HG02678 (cell line): ENCODE measurements at regions not wholly inside any gene's neighbourhood (a gene's known extent, or its start where the extent isn't known, plus 50 kb on each side); places are given as distances from the start of the nearest gene placed in this dataset.

Experiments used
- ATAC-seq: cut with Tn5 transposase; IDR thresholded peaks from one replicate; pipeline ENCODE4 v1.9.1; 2021; ENCODE audit warnings: mild to moderate bottlenecking, moderate library complexity; ENCODE audit not compliant: unreplicated experiment

DNA sequence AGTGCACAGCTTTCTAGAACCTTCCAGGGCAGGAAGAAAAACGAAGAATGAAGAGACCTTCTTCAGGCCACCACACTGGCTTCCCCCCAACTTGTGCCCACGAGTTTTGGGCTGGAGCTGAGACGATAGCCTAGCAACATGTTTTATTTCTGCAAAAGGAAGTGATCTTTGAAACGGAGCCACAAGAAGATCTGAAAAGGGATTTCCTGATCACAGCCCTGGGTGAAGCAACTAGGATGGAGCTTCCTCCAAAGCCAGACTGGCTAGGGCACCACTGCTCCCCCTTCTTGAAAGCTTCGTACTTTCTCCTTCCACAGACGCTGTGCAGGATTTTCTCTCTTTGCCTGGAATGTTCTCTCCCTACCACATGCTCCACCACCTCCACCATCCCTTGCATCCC is 418.3 kb downstream of the MED13L start:
- no peak for ATAC-seq

DNA sequence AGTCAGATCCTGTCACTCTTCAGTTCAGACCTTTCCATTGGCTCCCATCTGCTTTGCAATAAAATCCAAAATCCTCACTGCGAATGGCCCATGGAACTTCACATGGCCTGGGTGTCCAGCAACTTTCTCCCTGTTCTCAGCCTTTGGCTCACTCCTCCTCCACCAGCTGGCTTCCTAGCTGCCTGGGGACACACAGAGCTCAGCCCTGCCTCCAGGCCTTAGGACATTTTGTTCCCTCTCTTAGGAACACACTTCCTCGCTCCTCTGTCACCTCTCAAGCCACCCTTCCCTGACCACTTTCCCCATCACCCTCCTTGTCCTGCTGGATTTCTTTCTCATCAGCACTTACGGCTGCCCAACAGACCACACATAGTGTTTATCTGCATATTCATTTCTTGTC is 419.6 kb downstream of the MED13L start:
- ATAC-seq: no peak

DNA sequence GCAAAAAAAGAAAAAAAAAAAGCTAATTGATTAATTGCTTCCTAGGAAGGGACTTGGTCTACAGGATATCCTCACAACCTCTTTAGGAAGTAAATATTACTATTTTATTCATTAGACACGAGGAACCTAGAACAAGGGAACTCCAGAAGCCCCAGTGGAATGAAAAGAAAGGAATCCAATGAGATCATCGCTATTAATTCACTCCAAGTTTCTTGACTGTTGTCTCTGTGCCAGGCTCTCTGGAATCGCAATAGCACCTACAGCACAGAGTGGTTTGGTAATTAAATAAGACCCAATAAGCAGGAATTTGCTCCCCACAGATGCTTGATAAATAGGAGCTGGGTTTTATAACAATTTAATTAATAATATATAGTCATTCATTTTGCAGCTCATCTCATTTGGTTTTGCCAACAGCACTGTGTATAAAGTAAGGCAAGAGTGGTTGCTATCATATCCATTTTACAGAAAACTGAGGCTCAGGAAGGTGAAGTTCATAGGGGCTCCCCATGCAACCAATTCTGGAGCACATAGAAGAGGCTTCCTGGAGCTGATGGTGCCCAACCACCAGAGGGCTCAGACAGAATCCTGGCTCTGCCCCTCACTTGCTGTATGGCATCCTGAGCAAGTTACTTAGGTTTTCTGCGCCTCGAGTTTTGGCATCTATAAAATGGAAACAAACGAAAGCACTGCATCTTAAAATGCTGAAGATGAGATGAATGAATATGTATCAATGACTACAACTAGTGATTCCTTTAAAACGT is 420.2 kb downstream of the MED13L start:
- ATAC-seq: no peak

DNA sequence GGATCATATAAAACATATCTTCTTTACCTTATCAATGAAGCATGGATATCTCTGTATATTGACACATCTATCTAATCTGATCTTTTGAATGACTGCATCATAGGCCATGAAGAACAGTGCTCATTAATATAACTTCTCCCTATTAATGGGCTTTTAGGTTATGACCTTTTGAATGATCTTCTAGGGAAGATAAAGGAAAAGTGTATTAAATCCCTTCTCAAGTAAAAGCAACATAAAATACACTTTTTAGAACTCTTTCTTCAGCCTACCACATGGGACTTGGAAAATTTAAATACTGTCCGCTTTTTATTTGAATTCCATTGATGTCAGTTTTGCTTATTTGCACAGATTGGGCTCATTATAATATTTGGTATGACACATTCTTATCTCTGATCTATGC is 425.4 kb downstream of the MED13L start:
- ATAC-seq: no peak

DNA sequence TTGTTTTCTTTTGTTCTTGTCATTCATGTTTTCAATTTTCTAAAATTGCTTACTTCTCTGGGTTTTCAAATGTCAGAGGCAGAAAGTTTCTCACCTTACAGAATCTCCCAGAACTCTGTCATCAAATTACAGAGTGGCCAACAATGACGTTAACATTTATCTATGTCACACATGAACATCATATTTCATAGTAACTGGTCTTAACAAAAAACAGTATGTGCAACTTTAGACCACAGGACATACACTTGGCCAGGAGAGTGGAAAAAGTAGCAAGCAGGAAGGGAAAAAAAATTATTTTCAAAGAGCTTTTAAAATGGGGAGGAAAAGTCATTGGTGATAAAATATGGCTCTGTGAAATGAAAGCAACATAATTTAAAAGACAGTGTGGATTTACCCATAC is 426.5 kb downstream of the MED13L start:
- ATAC-seq: no peak

DNA sequence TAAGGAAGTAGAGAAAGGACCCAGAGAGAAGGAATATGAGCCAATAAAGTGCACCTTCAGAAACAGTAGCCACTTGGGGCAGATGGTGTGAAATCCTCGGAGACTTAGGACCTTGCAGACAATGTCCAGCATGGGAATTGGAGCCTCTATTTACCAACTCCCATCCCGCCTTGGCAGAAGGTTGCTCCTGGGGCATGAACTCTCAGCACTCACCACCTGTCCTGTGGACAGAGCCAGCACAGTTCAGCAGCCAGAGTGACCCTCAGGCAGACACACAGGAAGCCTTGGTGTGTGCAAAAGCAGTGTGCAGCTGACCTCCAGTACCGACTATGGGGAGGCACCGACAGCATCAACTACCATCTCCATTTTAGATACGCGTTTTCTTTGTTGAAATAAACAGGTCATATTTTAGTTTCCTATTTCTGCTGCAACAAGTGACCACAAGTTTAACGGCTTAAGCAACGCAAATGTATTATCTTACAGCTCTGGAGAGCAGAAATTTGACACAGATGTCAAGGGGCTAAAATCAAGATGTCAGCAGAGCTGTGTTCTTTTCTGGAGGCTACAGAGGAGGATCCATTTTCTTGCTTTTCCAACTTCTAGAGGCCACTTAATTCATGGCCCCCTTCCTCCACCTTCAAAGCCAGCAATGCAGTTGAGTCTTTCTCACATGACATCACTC is 428.1 kb downstream of the MED13L start:
- no peak for ATAC-seq

DNA sequence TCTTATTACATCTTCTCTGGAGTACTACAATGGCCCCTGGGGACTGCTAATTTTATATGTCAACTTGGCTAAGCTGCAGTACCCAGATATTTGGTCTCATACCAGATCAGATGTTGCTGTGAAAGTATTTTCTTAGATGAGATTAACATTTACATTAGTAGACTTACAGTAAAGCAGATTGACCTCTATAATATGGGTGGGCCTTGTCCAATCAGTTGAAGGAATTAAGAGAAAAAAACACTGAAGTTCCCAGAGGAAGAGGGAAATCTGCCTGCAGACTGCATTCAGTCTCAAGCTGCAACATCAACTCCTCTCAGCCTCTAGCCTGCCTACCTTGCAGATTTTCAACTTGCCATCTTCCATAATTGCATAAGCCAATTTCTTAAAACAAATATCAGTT is 430.1 kb downstream of the MED13L start:
- no peak for ATAC-seq

DNA sequence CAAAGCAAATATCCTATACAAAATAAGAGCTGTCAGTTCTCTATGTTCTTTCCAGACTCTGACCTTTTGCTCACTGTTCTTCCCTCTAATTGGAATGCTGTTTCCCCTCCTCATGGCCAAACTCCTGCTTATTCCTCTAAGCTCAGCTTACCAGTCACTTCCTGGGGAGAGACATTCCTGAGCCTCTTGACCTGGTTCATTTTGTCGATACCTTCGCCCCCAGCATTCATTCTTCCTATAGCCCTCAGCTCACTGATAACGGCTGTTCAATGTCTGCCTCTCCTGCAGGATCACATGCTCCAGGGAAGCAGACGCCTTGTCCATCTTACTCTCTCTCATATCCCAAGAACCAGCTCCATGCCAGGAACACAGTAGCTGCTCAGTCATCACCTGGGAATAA is 431.0 kb downstream of the MED13L start:
- no peak for ATAC-seq

DNA sequence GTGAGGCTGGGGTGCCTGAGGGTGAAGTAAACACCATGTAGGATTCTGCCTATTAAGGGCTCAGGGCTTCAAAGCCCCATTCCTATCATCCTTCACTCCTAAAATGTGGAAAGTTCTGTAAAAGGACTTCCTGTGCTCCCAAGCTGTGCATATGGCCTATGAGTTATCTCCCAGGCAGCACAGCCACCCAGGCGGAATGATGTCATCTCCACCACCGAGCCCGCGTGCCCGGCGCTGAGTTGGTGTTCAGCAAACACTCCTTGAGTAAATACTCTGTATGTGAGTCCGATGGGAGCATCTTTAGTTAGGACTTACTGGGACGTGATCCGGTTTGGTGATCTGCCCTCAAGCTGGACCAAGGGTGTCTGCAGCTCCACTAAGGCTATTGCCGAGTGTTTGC is 437.3 kb downstream of the MED13L start:
- ATAC-seq: no peak

DNA sequence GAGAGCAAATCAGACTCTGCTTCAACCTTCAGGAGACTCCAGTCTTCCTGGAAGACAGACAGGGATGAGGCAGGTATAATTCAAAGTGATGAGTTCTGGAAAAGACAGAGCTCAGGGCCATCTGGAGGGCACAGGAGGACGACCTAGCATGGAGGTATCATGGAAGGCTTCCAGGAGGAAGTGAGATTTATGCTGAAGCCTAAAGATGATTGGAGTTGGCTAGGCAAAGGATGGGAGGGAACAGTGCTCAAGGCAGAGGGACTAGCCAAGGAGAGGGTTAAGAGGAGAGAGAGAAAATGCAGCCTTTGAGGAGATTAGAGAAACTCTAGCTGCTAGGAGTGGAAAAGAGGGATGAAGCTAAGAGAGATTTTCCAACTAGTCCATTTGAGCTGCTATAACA is 438.5 kb downstream of the MED13L start:
- ATAC-seq: no peak

DNA sequence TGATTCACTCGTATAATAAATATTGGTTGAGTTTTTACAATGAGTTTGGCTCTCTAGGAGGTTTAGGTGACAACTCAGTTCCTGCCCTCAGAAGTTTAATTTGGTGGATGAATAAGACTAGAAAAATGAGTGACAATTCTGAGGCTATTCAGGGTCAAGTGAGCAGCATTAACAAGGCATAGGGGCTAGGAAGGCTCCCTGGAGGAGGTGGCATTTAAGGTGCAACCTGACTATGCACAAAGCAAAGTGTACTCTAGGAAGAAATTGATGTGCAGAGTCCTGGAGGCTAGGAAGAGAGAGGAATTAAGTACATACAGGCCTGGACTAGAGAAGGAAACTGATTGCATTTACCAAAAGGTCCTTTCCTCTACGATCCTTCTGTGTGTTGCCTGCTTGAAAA is 440.3 kb downstream of the MED13L start:
- ATAC-seq: no peak

DNA sequence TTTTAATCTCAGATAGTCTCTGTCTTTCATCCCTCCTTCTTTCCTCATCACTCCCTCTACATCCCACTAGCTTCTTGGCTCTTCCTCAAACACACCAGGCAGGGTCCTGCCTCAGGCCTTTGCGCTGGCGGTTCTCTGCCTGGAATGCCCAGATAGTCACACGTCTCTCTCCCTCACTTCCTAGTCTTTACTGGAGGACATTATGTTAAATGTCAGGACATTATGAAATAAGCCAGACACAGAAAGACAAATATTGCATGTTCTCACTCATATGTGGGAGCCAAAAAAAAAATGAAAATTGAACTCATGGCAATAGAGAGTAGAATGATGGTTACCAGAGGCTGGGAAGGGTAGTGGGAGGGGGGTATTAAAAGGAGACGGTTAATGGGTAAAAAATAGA is 442.0 kb downstream of the MED13L start:
- ATAC-seq: no peak

DNA sequence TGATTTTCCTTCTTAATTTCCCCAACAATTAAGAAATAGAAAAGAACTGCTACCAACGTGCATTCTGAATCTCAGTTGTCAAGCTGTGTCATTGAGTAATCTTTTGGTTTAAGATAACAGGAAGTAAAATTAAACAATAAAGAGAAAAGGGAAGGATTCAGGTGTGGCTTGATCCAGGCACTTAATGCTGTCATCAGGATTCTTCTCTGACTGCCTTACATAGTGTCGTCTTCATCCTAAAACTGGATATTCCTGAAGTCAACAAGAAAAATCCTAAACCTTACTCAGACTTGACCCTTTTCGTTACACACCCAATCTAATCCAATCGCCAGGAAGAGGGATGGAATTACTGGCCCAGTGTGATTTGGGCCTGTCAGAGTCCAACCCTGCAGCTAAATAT is 443.8 kb downstream of the MED13L start:
- no peak for ATAC-seq

DNA sequence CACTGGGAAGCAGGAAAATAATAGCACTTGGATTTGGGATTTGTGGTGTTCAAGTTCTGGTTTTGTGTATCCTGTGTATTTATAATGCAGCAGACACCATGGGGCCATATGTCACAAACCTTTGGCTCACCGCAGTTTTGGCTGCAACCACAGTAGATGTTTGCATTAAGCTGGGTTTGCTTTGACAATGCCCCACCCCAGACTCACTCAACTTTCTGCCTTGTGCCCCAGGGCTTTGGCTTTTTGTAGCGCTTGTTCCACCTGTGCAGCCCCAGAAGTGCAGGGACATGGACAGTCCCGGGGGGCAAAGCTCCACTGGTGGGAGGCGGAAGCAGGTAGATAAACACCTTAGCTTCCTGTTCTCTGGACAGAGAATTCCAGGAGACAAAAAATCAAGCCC is 446.9 kb downstream of the MED13L start:
- ATAC-seq: no peak

DNA sequence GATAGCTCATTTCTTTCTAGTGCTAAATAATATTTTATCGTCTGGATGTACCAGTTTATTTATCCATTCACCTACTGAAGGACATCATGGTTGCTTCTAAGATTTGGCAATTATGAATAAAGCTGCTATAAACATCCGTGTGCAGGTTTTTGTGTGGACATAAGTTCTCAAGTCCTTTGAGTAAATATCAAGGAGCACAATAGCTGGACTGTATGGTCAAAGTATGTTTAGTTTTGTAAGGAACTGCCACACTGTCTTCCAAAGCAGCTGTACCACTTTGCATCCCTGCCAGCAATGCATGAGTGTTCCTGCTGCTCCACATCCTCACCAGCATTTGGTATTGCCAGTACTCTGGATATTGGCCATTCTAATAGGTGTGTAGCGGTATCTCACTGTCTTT is 447.4 kb downstream of the MED13L start:
- no peak for ATAC-seq

DNA sequence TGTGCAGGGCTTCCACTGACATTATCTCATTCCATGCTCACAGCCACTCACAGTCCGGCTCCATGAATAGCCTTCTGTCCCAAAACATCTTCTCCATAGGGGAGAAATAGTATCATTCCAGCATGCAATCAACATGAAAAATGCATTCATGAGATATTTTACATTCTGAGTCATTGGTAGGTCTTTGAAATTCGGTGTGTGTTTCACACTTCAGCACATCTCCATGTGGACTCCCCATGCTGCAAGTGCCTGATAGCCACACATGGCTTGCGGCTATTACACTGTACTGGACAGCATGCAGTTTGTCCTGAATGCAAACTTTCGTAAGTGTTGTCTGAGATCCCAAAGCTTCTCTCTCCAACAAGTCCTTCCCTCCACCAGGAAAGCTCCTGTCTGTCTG is 449.3 kb downstream of the MED13L start:
- no peak for ATAC-seq

DNA sequence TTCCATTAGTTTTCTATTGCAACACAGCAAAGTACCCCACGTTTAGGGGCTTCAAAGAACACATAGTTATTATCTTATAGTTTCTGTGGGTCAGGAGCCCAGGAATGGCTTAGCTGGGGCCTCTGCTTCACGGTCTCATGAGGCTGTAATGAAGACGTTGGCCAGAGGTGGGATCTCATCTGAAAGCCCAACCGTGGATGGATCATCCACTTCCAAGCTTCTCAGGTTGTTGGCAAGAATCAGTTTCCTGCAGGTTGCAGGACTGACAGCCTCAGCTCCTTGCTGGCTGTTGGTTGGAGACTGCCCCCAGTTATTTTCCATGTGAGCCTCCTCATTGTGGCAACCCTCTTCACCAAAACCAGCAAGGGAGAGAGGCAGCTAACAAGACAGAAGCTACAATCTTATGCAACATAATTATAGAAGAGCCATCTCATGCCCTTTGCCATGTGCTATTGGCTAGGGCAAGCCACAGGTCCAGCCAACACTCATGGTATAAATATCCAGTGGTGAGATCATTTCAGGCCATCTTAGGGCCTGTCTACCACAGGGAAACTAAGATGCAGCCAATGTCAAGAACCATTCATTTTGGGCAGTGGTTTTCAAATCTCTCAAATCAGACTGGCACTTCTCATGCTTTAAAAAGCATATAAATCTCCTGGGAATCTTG is 452.4 kb downstream of the MED13L start:
- no peak for ATAC-seq

DNA sequence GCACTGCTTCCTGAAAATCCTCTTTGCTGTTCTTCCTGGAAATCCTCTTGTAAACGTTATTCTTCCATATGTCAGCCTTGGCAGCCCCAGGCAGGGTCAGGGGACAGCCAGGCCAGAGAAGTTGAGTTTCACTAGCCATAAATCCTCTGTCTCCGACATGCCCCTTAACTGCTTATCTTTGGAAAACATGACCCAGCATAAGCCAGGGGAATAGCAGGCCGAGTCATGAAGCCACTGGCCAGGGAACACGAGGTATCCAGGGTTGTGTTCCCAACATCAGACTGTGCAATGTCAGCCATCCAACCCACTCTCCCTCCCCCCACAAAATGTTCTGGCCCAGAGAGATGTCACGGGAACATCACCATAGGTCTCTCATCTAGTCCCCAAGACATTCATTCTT is 453.9 kb downstream of the MED13L start:
- no peak for ATAC-seq

DNA sequence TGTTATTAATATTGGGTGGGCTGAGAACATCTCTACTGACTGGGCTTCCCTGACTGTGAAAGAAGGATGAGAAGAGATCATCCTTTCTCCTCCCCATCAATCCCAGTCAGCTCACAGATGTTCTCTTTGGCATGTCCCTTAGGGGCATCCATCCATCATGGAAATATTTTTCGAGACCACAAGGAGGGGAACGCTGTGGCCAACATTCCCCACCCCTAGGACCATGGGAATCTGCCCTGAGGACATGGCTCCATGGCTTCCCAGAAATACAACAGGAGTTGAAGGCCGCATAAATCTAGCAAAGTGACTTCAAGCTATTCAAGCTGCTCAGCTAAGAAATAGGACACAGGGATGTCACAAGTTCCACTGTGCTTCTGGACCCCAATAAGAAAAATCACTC is 456.8 kb downstream of the MED13L start:
- no peak for ATAC-seq

DNA sequence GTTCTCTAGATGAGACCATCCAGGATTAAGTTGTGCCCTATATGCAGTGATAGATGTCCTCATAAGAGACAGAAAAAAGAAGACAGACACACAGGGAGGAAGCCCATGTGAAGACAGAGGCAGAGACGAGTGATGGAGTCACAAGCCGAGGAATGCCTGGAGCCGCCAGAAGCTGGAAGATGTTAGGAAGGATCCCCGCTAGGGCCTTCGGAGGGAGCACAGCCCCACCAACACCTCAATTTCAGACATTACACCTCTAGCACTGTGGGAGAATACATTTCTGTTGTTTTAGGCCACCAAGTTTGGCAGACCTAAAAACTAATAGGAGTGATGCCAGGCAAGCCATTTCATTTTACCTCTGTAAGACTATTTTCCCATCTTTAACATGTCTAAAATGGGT is 458.5 kb downstream of the MED13L start:
- ATAC-seq: no peak

DNA sequence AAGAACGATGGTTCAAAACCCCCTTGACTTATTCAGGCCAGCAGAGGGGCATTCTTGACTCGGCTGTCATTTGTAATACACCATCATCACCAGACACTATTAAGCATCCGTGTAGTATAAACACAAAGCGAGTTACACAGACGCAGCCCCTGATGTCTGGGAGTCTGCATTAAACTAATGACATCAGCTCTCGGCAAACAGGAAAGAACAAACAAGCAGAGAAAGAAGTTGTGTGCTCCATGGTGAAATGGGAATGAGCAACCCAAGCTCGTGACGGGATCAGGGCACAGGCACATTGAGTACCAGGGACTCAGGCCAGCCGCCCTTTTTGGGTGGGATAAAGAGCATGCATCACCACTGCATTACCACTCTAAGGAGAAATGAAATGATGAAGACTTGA is 460.1 kb downstream of the MED13L start:
- no peak for ATAC-seq

DNA sequence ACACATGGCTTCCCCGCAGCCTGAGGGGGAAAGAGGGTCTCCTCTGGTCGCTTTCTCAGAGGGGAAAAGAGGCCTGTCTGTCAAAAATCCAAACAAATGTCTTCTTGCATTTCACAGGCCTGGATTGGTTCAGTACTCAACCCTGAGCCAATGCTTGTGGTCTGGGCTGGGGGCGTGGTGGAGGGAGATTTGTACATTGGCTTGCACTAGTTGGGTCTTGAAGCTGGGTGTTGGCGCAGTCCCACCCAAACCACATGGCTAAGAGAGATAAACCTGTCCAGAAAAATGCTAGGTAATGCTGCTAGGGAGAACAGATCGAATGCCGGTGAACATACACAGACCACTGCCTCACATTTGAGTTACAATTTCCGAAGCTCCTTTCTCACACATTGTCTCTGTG is 461.6 kb downstream of the MED13L start:
- no peak for ATAC-seq
